Stimulated activated CD8-positive, alpha-beta memory T cell treated with anti-CD3 and anti-CD28 coated beads, Interleukin-2, amount 100 ng/mL, for 1 hour (primary cell): ENCODE measurements at regions not wholly inside any gene's neighbourhood (a gene's known extent, or its start where the extent isn't known, plus 50 kb on each side); places are given as distances from the start of the nearest gene placed in this dataset.
"Not testable (repeated sequence)": the region's sequence is repeated elsewhere in the genome, so short reads cannot be mapped to it uniquely, and the experiment has no call there.

Experiments used
- DNase-seq, 2 donors: peaks; one replicate each; pipeline ENCODE4 v3.0.0-alpha.2; 2020; ENCODE audit warnings: low read depth in 2 of 2

DNA sequence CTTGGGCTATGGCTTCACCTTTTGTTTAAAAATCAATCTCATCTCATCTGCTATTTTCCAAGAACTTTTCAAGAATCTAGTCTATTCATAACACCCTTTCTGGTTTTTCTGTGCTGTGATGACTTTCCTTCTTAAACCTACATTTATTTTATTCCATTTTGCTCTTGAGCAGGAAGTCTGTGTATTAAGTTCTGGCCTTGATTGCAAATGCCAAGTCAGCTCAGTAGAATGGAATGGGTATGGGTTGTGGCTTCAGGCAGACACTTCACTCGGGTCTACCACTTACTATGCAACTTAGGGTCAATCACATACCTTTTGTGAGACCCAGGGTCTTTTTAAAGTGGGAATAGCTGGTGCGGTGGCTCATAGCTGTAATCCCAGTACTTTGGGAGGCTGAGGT, 522.3 kb downstream of the TRIML1 start:
- no peak for DNase-seq

DNA sequence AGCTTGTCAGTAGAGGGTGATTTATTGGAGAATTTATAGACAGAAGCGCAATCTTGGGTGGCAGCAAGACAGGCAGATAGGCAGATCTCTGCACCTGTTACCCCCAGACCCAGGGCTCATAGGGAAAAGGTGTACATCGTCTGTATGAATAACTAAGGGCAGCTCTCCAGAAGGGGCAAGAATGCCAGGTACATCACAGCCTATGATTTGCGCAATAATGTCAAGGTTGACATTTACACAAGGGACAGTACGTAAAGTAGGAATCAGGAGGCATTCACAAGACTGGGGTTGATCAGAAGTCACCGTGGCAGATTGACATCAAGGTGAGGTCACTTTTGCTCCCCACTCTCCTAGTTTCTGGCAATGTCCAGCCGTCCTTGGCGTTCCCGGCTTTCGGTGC, 524.1 kb downstream of the TRIML1 start:
- no peak for DNase-seq

DNA sequence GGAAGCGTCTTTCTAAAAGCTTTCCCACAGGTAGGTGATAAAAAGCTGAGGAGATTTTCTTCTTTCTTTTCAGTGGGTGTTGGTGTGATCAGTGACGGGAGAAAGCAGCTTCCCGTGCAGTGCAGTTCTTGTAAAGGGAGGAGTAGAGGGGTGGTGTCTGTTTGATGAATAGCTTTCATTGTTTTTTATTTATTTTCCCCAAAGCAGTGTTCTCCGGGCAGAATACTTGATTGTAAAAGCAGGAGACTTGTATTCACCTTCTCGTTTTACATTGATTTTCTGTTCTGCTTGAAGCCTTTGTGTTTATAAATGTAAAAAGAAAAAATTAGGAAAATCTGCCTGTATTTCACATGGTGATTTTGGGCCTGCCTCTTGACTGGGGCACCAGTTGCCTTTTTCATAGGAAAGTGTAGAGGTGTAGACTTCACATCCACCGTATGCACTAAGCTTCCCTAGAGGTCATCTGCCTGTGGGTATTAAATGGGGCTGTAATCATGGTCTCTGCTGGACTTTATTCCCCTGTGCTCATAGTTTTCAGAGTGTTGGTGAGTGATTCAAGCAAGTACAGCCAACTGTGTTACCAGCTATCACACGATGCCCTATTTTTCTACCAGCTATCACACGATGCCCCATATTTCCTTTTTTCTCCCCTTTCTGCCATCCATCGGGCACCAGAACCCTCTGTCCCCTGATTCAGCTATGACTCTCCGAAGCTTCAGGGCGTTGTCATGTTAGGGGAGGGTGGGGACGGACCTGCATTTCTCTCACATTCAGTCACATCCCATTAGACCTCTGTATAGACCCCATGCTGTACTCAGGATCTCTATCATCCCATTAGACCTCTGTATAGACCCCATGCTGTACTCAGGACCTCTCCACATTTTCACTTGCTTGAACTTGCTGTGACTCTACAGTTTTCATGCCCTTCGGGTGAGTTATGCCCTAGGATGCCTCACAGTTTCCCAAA, 526.5 kb downstream of the TRIML1 start:
- no peak for DNase-seq

DNA sequence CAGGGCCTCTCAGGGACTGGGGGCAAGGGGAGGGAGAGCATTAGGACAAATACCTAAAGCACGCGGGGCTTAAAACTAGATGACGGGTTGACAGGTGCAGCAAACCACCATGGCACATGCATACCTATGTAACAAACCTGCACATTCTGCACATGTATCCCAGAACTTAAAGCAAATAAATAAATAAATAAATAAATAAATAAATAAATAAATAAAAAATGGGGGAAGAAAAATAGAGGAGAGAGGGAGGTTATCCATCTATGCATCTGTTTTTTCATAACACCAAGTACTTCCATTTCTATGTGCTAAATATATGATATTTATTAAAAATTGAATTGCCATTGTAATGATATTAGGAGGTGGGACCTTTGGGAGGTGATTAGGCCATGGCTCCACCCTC, 539.5 kb downstream of the TRIML1 start:
- not testable (repeated sequence) for DNase-seq

DNA sequence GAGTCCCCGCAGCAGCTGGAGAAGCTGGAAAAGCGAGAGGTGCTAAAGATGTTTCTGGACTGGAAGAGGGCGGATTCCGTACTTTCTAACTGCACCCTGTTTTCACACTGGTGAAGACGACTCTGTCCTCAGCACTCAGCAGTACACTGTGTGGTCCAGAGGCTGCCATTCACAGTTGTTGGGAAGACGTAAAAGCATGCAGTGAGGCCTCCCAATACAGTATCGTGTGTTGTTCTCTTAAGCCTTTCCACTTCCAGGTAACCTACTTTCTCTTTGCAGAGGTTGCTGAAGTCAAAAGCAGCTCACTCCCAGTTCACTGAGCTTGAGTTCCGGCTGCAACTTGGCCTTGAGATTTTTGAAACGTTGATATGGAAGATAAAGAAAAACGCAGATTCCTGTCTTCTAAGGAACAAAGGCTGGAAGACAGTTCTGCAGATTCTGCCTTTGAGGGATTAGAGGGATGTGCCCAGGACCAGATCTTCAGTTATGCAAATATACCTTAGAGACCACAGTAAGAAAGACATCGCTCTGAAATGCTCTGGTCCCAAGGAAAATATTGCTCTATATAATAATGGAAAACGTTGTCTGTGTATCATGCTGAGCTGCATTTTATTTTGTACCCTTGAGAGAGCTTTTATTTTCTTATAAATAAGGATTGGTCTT, 540.9 kb downstream of the TRIML1 start:
- no peak for DNase-seq

DNA sequence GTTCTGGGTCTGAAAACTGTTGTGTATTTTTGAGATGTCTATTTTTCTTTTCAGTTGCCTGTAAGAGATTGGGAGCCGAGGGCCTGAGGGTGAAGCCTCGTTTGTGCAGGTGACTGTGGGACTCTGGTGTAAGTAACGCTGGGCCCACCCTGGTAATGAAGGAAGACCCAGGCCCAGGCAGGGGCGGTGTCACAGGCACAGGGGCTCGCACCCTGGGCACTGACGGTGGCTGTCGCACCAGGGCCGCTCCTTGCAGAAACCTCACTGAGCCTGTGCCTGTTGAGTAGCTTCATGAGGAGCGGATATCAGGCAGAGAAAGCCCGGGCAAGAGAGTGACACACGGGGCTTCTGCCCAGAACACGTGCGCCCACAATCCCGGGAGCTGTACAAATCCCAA, 541.4 kb downstream of the TRIML1 start:
- DNase-seq = no peak

DNA sequence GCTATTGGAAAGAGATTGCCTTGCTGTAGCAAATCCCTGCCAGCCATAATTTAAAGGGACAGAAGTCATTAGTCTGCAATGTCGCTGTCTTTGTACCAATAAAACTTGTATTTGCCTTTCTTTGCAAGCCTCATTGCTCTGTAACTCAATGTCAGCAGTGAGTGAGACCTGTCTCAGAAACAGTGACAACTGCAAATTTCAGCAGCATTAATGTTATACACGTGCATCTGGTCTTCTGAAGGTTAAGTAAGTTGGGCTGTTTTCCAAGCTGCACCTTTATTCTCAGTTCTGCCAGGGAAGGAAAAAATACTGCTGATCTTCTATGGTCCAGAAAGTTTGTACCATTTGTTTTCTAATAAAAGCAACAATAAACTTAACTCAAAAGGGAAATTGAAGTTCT, 543.1 kb downstream of the TRIML1 start:
- DNase-seq = no peak

DNA sequence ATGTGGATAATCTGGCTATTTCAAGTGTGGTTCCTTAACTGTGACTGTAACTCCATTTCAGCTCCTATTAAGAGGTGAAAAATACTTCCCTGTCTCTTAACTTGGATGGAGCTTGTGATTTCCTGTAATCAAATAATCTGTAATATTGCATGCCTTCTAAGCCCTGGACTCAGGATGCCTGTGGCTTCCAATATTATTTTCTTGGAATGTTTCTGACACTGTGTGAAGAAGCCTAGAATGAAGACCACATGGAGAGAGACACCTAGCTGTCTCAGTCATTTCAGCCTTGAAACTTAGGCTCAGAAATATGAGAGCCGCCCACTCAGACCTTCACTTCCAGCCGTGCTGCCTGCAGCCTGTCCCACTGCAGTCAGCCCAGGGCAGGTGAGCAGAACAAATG, 544.3 kb downstream of the TRIML1 start:
- DNase-seq = no peak

DNA sequence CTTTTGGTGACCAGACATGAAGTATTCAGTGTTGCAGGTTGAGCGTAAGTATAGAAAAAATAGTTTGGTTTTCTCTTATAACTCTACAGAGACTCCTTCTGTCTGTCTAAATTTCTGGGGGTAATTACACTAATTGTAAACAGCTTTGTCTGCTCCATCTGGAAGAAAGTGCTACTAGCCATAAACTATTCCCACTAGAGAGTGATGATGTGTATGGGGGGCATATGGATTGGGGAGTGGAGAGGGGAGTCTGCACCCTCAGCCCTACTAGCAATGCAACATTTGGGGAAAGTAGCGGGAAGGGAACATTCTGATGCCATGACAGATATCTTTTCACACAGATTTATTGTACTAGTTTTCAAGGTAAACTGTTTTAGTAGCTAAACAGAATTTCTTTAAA, 549.7 kb downstream of the TRIML1 start:
- no peak for DNase-seq

DNA sequence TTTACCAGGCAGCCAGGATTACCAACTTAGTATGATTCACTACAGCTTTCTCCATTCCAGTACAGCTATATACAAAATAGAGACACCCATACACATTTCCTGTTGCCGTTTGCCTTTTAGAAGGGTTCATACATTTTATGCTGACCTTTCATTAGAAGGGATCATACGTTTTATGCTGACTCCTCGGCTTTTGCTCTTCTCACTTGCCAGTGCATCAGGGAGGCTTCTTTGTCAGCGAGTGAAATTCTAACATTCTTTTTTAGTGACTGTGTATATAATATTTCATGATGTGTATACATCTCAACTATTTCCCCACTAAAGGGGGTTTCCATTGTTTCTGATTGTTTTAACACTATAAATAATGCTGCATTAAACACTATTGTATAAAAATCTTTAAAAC, 552.6 kb downstream of the TRIML1 start:
- no peak for DNase-seq

DNA sequence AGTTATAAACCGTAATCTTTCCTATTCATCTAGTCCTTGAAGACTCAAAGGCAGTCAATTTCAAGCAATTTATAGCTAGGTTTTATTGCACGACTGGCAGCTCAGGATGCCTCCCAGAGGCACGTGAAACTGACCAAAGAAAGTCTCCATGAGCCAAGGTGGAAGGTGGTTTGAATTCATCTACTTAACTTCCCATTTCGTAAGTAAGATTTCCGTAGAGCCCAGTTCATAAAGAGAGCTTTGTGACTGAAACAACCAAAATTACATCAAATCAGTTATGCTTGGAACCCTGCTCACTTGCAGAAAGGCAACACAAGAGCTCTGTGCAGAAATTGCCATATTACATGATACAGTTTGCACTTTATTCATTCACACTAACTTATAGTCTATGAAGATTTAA, 556.0 kb downstream of the TRIML1 start:
- DNase-seq = no peak

DNA sequence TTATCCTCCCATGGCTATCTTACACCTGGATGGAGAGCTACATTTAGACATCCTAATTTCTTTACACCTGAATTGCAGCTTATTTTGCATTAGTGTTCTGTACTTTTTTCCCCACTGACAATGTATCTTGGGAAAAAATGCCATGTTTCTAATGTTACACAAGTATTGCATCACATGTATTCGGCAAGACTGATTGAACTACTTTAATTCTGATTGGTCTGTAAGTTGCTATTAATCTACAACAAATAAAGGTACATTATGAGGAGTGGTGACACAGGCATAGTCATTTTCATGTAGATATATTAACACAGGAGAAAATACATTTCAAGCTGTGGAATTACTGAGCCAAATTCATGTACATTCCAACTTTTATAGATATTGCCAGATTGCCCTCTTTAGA, 558.0 kb downstream of the TRIML1 start:
- no peak for DNase-seq

DNA sequence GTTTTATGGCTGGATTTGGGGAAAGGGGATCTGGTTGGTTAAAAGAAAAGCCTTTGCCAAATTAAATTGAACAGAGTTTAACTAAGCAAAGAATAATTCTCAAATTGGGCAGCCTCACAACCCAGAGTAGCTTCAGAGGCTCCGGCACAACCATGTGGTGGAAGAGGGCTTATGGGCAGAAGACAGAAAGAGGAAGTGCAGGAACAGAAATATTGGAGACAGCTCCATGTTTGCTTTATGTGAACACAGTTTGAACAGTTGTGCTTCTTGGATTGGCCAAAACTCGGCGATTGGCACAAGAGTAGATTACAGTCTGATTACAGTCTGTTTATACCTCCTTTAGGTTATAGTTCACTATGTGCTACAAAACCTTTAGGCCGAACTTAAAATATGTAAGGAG, 562.7 kb downstream of the TRIML1 start:
- DNase-seq = no peak

DNA sequence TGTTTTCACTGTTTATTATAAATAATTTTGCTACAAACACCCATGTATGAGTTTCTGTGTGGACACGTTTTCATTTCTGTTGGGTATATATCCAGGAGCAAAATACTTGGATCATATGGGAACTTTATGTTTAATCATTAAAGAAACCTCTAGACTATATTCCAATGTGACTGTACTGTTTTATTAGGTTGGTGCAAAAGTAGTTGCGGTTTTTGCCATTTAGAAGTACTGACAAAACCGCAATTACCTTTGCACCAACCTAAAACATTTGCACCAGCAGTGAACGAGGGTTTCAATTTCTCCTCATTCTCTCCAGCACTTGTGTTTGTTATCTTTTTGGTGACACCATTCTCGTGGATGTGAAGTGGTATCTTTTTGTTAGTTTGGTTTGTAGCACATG, 565.0 kb downstream of the TRIML1 start:
- no peak for DNase-seq

DNA sequence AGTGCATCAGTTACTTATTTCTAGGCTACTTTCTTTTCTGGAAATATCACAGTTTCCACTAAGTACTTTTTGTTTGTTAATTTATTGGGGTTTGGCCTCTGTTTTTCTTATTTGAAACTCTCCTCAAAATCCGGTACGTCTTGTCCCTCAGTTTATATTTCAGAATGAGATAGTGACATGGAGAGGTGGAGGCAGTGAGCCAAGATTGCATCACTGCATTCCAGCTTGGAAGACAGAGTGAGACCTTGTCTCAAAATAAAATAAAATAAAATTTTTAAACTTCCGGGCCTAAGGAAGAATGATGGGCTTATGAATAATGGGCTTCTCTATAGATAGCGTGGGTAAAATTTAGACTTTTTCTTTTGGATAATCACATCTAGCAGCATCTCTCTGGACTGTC, 567.8 kb downstream of the TRIML1 start:
- no peak for DNase-seq

DNA sequence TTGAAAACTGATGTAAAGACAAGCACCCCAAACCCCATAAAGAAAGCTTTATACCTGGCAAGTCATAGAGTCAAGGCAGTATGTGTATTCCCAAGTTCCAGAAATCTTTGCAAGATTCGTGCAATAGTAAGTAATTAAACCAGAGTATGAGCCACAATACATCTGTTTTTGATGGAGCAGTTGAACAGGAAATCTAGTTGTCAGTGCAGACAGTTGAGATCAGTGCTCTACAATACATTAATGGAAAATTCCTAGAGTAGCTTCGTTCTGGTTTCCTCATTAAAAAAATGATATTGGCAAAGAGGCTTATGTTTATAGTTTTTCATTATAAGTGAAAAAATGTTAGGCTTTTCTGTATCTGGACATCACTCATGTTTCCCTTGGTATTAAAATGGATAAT, 575.3 kb downstream of the TRIML1 start:
- no peak for DNase-seq

DNA sequence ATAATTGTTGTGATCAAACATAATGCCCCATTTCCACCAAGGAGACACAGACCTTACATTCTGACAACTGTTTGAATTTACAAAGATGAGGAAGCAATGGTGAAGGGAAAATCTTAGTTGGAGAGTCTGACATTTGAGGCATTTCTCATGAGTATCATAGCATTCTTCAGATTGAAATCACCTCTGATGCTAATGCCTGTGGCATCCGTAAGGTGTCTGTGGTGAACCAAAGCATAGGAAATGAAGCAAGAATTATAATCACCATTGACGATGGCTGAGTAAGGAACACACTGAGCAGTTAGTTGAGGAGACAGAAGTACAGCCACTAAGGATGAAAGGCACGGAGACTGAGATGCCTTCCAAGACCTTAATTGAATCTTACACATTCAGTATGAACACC, 575.7 kb downstream of the TRIML1 start:
- no peak for DNase-seq

DNA sequence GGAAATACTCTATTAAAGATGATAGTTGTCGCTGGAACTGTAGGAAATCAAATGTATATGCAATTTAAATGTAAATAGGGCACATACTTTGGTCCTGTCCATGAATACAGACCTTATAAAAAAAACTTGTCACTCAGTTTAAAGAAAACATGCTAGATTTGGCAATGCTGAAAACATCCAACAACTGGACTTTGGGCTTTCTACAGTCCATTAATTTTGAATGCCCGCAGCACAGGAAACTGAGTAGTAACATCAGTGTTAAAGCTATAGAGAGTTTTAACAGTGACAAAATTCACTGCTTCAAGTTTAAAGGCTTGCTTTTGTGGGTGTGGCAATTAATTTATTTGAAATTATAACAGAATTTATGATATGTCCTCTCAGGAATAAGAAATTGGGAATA, 578.4 kb downstream of the TRIML1 start:
- no peak for DNase-seq

DNA sequence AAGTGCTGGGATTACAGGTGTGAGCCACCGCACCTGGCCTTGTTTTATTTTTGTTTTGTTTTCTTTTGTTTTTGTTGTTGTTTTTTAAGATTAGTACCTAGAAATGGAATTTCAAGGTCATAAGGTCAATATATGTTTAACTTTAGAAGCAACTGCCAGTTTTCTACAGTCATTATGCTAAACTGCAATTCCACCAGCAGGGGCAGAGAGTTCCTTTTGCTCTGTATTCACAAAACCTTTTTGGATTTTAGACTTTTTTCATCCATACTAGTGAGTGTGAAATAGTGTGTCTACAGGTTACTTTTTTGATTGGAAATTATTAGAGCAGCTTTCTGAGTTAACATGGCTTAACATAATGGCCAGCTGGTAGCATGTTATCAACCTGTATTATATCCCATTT, 580.6 kb downstream of the TRIML1 start:
- no peak for DNase-seq

DNA sequence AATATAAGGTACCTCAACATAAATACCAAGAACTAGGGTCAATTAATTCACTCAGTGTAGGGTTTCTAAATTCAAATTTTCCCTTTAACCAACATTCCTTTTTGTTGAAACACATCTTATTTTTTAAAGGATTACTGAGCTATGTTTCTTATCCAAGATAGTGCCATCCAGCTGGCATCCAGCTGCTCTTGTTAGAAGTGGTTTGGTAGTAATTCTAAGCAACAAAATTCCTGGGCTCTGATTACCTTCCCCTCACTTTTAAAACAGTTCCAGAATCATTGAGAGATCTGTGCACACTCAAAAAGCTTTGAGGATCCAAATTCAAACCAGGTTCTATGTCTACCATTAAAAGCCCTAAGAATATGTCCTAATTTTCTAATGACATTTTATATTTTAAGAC, 583.7 kb downstream of the TRIML1 start:
- no peak for DNase-seq

DNA sequence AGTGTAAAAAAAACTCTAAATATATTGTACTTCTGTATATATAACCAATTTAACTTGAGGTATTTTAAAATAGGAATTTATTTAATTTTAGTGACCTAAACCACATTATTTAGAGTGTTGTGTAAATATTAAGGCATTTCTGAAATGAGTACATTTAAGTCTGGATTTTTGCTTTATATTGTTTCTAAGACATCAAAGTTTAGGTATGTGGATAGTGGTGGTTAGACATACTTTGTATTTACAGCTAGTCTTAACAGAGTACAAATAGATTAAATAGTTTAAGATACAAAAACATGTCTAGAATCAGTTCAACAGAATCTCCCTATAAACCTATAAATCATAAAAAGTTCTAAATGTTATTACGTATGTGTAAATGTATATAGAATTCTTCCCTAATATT, 588.5 kb downstream of the TRIML1 start:
- DNase-seq = no peak

DNA sequence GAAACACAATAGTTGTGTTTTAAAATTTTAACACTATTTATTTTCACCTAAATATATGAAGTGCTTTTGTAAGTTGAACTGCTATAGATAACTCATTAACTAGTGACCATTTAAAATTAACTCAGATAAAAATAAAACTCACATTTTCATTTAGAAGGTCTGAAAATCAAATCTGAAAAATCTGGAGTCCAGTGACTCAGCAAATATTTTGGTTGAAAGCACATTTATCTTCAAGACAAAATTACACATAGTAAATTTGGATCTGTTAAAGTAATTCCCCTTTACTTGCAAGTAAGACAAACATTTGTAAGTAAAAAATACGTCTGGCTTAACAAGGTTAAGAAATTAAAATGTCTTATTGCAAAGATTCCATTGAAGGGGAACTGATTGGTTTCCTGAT, 589.1 kb downstream of the TRIML1 start:
- DNase-seq = no peak

DNA sequence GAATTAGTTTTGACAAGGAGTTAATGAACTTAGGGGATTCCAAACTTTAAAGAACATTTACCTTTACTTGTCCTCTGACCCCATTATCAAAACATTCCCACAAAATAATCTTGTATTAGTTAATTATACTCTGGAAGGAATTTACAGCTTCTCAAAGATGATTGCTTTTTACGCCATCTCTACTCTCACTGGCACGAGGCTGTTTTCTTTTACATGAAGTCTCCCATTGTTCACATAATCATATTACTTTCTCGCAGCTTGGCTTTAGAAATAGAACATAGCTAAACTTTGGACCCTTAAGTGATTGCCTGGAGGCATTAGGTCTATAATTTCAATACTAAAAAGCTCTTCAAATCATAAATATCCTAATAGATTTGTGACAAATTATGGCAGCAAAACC, 592.9 kb downstream of the TRIML1 start:
- no peak for DNase-seq
